Non-pigmented ciliary epithelial cell (primary cell): ENCODE measurements at regions not wholly inside any gene's neighbourhood (a gene's known extent, or its start where the extent isn't known, plus 50 kb on each side); places are given as distances from the start of the nearest gene placed in this dataset.
"Not testable (repeated sequence)": the region's sequence is repeated elsewhere in the genome, so short reads cannot be mapped to it uniquely, and the experiment has no call there.

Source experiments
- DNase-seq: peaks from one replicate; pipeline ENCODE4 v3.0.0-alpha.2; 2010; ENCODE audit warnings: low read depth

DNA sequence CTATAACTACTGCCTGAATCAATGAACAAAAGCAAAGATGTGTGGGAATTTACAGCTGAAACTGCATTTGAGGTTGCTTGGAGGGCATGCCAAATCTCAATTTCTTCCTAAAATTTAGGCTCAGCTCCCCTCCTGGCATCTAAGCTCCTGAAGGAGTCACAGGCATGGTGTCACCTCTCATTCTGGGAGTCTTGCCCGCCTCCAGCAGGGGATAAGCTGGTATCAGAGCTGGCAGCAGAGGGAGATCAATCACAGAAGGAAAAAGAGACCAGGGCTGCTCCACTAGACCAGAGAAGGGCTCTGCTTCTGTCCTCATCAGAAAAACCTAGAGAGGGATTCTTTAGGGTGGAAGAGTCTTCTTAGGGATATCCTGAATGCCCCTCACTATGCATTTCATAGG is 150.4 kb upstream of the SLC6A11 start:
- no peak for DNase-seq

DNA sequence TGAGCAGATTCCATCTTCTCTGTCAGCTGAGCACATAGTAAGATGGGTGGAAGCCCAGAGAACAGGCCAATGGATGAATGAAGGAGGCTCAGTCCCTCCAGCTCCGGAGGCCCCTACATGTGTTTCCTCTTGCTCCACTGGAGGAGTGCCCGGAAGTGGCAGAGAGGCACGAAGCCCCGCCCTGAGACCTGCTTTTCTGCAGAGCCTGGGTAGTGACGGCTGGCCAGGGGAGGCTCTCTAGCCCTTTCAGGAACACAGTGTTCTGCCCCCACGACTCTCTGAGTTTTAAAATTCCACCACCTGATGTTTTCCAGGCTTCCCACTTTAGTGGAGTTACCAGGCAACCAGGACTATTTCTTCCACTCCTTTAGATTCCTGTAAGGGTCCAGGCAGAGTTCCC is 149.4 kb upstream of the SLC6A11 start:
- no peak for DNase-seq

- no peak for DNase-seq
Observed at GRCh38 chr3:10667269-10667668, 148.8 kb upstream of the SLC6A11 start.

DNA sequence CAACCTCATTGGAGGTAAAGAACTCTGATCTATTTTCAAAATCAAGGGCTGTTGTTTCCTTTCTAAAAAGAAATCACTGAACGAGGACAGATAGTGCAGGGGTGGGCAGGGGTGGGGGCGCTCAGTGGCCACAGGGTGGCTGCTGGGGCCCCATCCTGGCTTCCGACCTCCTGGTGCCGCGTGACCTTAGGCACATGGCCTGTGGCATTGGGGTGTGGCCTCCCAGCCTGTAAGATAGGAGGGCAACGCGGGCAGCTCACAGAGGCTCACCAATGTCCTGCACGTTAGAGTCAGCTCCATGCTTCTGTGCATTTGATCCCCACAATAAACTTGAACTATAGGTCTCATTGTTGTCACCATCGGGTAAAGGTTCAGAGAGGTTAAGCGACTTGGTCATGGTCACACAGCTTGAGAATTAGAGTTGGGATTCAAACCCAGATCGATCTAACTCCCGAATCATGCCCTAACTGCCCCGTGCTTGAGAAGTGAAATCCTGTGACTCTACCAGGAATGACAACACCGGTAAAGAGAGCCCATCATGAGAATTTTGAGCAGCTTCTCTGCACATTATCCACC is 148.0 kb upstream of the SLC6A11 start:
- no peak for DNase-seq

- DNase-seq: no peak
Observed at GRCh38 chr3:10669490-10670048, 146.5 kb upstream of the SLC6A11 start.

GRCh38 chr3:10672422-10672821 is 143.6 kb upstream of the SLC6A11 start:
- no peak for DNase-seq

GRCh38 chr3:10674578-10674977 is 141.4 kb upstream of the SLC6A11 start:
- no peak for DNase-seq

- no peak for DNase-seq
Observed at GRCh38 chr3:10676905-10677304, 139.1 kb upstream of the SLC6A11 start.

- no peak for DNase-seq
Observed at GRCh38 chr3:10678796-10679376, 137.1 kb upstream of the SLC6A11 start.

GRCh38 chr3:10680796-10681195 is 135.2 kb upstream of the SLC6A11 start:
- DNase-seq: no peak

- no peak for DNase-seq
Observed at GRCh38 chr3:10682692-10683091, 133.3 kb upstream of the SLC6A11 start.

DNA sequence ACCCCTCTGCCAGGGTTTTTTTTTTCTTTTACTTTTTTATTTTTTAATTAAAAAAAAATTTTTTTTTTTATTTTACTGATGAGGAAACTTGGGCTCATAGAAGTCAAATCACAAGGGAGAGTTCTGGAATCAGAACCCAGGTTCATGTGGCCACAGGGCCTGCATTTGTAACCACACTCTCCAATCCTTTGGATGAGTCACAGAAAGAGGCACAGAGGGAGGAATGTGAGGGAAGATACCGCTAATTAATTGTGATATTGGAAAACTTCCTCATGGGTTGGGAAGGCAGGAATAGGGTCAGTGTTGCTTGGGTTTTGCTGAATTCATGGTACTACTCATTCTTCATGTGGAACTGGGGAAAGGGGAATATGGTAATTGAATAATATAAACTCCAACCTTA is 132.9 kb upstream of the SLC6A11 start:
- DNase-seq: no peak

DNA sequence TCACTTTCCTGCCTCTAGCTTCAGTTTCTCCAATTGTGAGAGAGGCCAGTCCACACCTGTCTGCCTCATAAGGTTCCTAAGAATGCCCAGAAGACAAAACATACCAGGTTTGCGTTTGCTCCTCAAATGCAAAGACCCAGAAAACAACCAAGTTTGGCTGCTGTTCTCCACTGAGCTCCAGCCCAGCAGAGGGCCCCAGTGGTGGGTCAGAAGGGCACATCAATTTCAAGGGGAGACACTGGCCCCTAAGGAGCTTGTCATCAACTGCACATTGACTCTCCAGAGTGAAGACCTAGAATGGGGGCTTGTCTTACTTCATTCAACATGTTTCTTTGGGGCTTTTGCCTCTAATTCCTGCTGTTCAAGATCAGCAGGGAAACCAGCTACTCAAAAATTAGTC is 127.9 kb upstream of the SLC6A11 start:
- DNase-seq: no peak

DNA sequence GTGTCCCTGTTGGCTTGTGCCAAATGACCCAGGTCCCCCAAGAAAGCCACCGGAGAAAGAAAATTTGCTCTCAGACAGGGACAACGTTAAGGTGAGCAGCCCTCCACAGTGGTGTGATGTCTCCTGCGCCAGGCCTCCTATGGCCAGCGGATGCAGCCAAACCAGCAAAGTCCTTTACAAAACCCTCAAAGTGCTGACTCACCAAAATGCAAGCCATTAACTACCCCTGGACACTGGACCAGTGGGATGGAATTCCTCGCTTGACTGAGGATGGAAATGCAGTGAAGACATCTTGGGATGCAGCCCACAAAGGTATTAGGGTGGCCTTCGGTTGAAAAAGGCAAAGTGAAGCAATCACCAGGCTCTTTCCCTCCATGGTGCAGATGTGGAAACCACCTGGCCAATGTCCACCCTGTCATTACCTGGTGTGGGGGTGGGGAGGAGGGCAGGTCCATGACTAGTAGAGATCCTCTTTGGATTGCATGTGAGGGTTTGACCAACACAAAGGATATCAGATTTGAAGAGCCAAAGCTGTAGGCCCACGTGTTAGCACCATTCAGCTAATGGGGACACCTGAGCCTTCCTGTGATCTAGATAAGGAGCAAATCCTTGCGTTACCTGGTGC is 127.4 kb upstream of the SLC6A11 start:
- no peak for DNase-seq

- DNase-seq: no peak
Observed at GRCh38 chr3:10692039-10692622, 123.9 kb upstream of the SLC6A11 start.

GRCh38 chr3:10693457-10693856 is 122.6 kb upstream of the SLC6A11 start:
- DNase-seq: no peak

- DNase-seq: no peak
Observed at GRCh38 chr3:10694179-10694578, 121.8 kb upstream of the SLC6A11 start.

GRCh38 chr3:10695186-10695585 is 120.8 kb upstream of the SLC6A11 start:
- DNase-seq: not testable (repeated sequence)

DNA sequence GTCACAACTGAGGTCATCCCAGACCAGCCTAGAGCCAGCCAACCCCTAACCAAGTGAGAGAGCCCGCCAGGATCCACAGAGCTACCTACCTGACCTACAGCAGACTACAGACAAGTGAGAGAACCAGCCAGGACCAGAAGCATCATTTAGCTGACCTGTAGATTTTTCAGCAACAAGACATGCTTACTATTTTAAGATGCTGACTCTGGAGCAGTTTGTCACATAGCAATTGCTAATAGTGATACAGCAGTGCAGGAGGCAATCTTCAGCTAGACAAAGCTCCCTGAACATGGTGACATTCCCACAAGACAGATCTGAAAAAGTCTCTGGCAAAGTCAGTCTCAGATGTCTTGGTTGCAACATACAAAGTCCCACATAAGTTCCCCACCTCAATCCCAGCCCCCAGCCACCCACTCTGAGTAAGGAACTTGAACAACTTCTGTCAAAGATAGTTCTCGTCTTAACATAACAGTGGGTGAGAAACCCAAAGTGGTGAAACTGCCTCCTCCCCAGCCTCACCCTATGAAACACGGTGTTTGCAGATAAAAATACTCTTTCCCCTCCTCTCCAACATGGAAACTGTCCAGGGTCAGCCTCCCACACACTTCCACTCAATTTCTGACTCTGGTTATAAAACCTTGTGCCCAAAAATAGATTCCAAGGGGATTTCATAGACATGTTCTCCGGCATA is 120.3 kb upstream of the SLC6A11 start:
- DNase-seq: no peak

DNA sequence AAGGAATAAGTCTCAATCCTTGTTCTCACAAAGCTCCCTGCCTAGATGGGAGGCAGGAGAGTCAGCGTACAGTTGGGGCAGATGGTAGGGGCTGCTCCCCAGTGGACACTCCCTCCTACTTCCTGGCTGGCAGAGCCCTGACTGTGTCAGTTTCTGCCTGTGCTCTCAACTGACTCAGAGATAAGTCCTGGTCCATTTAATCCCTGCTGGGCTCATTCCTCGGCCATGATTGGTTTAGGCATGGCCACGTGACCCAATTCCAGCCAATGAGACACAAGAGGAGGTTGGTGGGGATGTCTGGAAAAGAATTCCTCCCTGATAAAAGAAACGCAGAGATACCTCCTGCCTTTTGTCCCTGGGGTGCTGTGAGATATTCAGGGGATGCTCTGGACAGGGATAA is 118.1 kb upstream of the SLC6A11 start:
- no peak for DNase-seq

- no peak for DNase-seq
Observed at GRCh38 chr3:10700821-10701220, 115.2 kb upstream of the SLC6A11 start.

DNA sequence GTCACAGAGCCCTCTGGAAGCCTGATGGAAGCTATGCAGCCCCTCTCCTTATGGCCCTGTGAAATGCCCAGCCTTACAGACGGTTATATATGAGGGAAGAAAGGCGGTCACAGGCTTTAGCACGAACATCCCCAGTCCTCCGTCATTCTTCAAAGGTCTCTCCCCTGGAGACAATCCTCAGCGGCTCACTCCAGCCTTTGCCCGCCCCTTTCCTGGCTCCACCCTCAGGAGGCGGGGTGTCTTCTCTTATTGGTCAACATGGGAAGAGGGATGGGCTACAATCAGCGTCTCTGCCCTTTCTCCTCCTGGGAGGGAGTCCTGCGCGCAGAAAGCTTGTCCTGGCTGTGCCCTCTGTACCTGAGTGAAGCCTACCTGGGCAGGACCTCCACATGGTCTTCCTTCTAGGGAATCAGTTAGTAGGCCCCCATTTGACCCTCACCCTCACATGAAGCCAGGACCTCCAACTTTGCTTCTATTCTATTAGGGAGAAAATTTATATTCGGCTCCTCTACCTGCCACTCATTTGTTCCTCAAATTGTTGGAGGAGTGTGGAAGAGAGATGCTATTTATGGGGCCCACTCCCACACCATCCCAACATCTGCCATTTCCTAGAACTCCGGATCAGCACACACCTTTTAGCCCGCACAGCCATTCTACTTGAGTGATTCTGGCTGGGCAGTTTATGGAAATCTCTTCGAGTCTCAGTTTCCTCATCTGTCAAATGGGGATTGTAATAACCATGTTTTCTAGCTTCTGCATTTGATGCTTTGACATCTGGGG is 112.9 kb upstream of the SLC6A11 start:
- no peak for DNase-seq
